ENCODE measurements at regions not wholly inside any gene's neighbourhood (a gene's known extent, or its start where the extent isn't known, plus 50 kb on each side); places are given as distances from the start of the nearest gene placed in this dataset.

- TF ChIP-seq ZNF169 (tag by site-specific recombination; IDR thresholded peaks at IDR 0.05) (no peak), ZNF549 (tag by site-specific recombination; IDR thresholded peaks at IDR 0.05) (no peak), GFI1B (tag by site-specific recombination; IDR thresholded peaks at IDR 0.05) (no peak), ZNF629 (tag by site-specific recombination; IDR thresholded peaks at IDR 0.05) (no peak), ZNF585B (tag by site-specific recombination; IDR thresholded peaks at IDR 0.05) (no peak)
- Histone ChIP-seq H3K36me3 (ENCODE audit: control insufficient read depth in 2 of 2, insufficient read depth in 1 of 2, low read length in 2 of 2) (no peaks in the 10 kb centered on the region), H3K4me1 (ENCODE audit: control insufficient read depth, insufficient read depth, low read length) (peaks cover 6% of the 10 kb centered on the region), H3K27ac (ENCODE audit: extremely low read depth, low read depth, low read length) (no peak overlapping the region), H3K4me3 (ENCODE audit: low read depth, low read length) (no peak overlapping the region), H3K9me3 (ENCODE audit: control insufficient read depth, insufficient read depth, low read depth, low read length) (no peaks in the 10 kb centered on the region)
- ChIA-PET CTCF (interaction anchor here (0.6 kb wide), 2 partner anchors 8 to 66 kb away, joined by 3 read pairs; no protein-coding TSS in a partner anchor), POLR2A (no interaction called here)
These were observed 94.8 kb upstream of the GDF10 start for GRCh38 chr10:47205192-47205591.

GRCh38 chr10:47206449-47207280, 93.3 kb upstream of the GDF10 start:
- POLR2A ChIA-PET: no interaction called here
- no peak overlapping the region for H3K27ac ChIP-seq (ENCODE audit: extremely low read depth, low read depth, low read length)
- TF ChIP-seq ZBTB11 (tag by site-specific recombination; conservative IDR thresholded peaks at IDR 0.05; ENCODE audit: low read depth) (no peak), ZNF561 (tag by site-specific recombination; IDR thresholded peaks at IDR 0.05; ENCODE audit: borderline replicate concordance) (no peak), HIC1 (tag by site-specific recombination; IDR thresholded peaks at IDR 0.05) (no peak), ZNF274 (IDR thresholded peaks at IDR 0.05; ENCODE audit: low read length) (no peak), ZNF274 (tag by site-specific recombination; IDR thresholded peaks at IDR 0.05; ENCODE audit: borderline replicate concordance) (no peak), ZNF10 (tag by site-specific recombination; IDR thresholded peaks at IDR 0.05) (no peak), ZXDB (tag by site-specific recombination; IDR thresholded peaks at IDR 0.05) (no peak), ZBTB10 (tag by site-specific recombination; IDR thresholded peaks at IDR 0.05) (no peak)
- H3K4me3 ChIP-seq (ENCODE audit: low read depth, low read length): no peak overlapping the region
- no peaks in the 10 kb centered on the region for H3K9me3 ChIP-seq (ENCODE audit: control insufficient read depth, insufficient read depth, low read depth, low read length)
- H3K36me3 ChIP-seq (ENCODE audit: control insufficient read depth in 2 of 2, insufficient read depth in 1 of 2, low read length in 2 of 2): no peaks in the 10 kb centered on the region
- CTCF ChIA-PET: interaction anchor here (0.6 kb wide), 1 partner anchor 146 kb away, joined by 3 read pairs; no protein-coding TSS in a partner anchor
- H3K4me1 ChIP-seq (ENCODE audit: control insufficient read depth, insufficient read depth, low read length): peaks cover 6% of the 10 kb centered on the region

All from HEK293 (cell line).